Mesenchymal stem cell (in vitro differentiated cells and primary cell): ENCODE measurements at regions not wholly inside any gene's neighbourhood (a gene's known extent, or its start where the extent isn't known, plus 50 kb on each side); places are given as distances from the start of the nearest gene placed in this dataset.
A peak's percentile ranks its signal among the peaks of the same experiment; 100 is the strongest.

Source experiments
- DNase-seq: peaks from one replicate; pipeline ENCODE4 v3.0.0-alpha.2; 2013
- H2AFZ ChIP-seq: one replicate; pipeline ENCODE4 v1.6.1; 2013; ENCODE audit warnings: low read depth, mild to moderate bottlenecking, control low read depth, inconsistent platforms, low read length, moderate library complexity
- H2AK5ac ChIP-seq: 2 replicates; pipeline ENCODE4 v1.6.1; 2013; ENCODE audit warnings: low read length, moderate library complexity, mild to moderate bottlenecking, inconsistent platforms; ENCODE audit not compliant: severe bottlenecking
- H2BK120ac ChIP-seq: one replicate; pipeline ENCODE4 v1.6.1; 2013; ENCODE audit warnings: low read depth, mild to moderate bottlenecking, inconsistent platforms, low read length, moderate library complexity
- H2BK12ac ChIP-seq, 2 experiments: one replicate each; pipeline ENCODE4 v1.6.1; 2013; ENCODE audit warnings: inconsistent platforms in 2 of 2, low read length in 2 of 2, mild to moderate bottlenecking in 2 of 2, moderate library complexity in 2 of 2, control low read depth in 1 of 2
- H2BK15ac ChIP-seq: one replicate; pipeline ENCODE4 v1.6.1; 2013; ENCODE audit warnings: mild to moderate bottlenecking, low read depth, inconsistent platforms; ENCODE audit not compliant: poor library complexity, severe bottlenecking
- H2BK5ac ChIP-seq: 2 replicates; pipeline ENCODE4 v1.6.1; 2013; ENCODE audit warnings: low read depth, mild to moderate bottlenecking, low read length, control low read depth, inconsistent platforms; ENCODE audit not compliant: poor library complexity, severe bottlenecking
- H3K14ac ChIP-seq, 2 experiments: one replicate each; pipeline ENCODE4 v1.6.1; 2013; ENCODE audit warnings: inconsistent platforms in 2 of 2, low read length in 2 of 2, control low read depth in 1 of 2, mild to moderate bottlenecking in 1 of 2, moderate library complexity in 1 of 2
- H3K18ac ChIP-seq, 2 experiments: one replicate each; pipeline ENCODE4 v1.6.1; 2013; ENCODE audit warnings: inconsistent platforms in 2 of 2, low read length in 2 of 2, control low read depth in 1 of 2, low read depth in 1 of 2, mild to moderate bottlenecking in 1 of 2
- H3K23ac ChIP-seq, 2 experiments: one replicate each; pipeline ENCODE4 v1.6.1; 2013; ENCODE audit warnings: inconsistent platforms in 2 of 2, low read length in 2 of 2, mild to moderate bottlenecking in 2 of 2, moderate library complexity in 2 of 2, control low read depth in 1 of 2
- H3K27ac ChIP-seq: 2 replicates; pipeline ENCODE4 v1.5.1; 2013; ENCODE audit warnings: mild to moderate bottlenecking, moderate library complexity, low read length, control low read depth, inconsistent platforms; ENCODE audit not compliant: poor library complexity, severe bottlenecking
- H3K27me3 ChIP-seq, 2 experiments: 2 replicates each; pipeline versions ENCODE4 v1.6.1 to v1.7.0; 2013; ENCODE audit warnings: low read length in 2 of 2, mild to moderate bottlenecking in 2 of 2, moderate library complexity in 2 of 2, control low read depth in 1 of 2, inconsistent platforms in 1 of 2; ENCODE audit not compliant: control insufficient read depth in 1 of 2, insufficient read depth in 1 of 2
- H3K36me3 ChIP-seq, 2 experiments: 2 replicates each; pipeline versions ENCODE4 v1.6.1 to v1.7.0; 2013; ENCODE audit warnings: low read length in 2 of 2, control low read depth in 1 of 2, inconsistent platforms in 1 of 2, low read depth in 1 of 2, mild to moderate bottlenecking in 1 of 2; ENCODE audit not compliant: insufficient read depth in 2 of 2, control insufficient read depth in 1 of 2
- H3K4ac ChIP-seq, 2 experiments: one replicate each; pipeline ENCODE4 v1.6.1; 2013; ENCODE audit warnings: inconsistent platforms in 2 of 2, low read length in 2 of 2, mild to moderate bottlenecking in 2 of 2, moderate library complexity in 2 of 2, control low read depth in 1 of 2, low read depth in 1 of 2
- H3K4me1 ChIP-seq: 2 replicates; pipeline ENCODE4 v1.6.1; 2013; ENCODE audit warnings: low read depth, low read length, control low read depth; ENCODE audit not compliant: control insufficient read depth, insufficient read depth
- H3K4me2 ChIP-seq: 2 replicates; pipeline ENCODE4 v1.6.1; 2013; ENCODE audit warnings: low read length, mild to moderate bottlenecking, inconsistent platforms; ENCODE audit not compliant: poor library complexity, severe bottlenecking
- H3K4me3 ChIP-seq, 2 experiments: 2 replicates each; pipeline versions ENCODE4 v1.5.1 to v1.7.0; 2013; ENCODE audit warnings: low read length in 2 of 2, mild to moderate bottlenecking in 2 of 2, control low read depth in 1 of 2, low read depth in 1 of 2; ENCODE audit not compliant: insufficient read depth in 1 of 2
- H3K79me1 ChIP-seq: replicated peaks from 2 replicates; pipeline ENCODE4 v1.6.1; 2013; ENCODE audit warnings: mild to moderate bottlenecking, control low read depth, low read length, inconsistent platforms; ENCODE audit not compliant: poor library complexity, severe bottlenecking
- H3K9ac ChIP-seq: 2 replicates; pipeline ENCODE4 v1.7.0; 2013; ENCODE audit warnings: mild to moderate bottlenecking, low read length, moderate library complexity
- H3K9me3 ChIP-seq: 2 replicates; pipeline ENCODE4 v1.7.0; 2013; ENCODE audit warnings: mild to moderate bottlenecking, low read length; ENCODE audit not compliant: control insufficient read depth
- H4K8ac ChIP-seq: one replicate; pipeline ENCODE4 v1.6.1; 2013; ENCODE audit warnings: inconsistent platforms, mild to moderate bottlenecking, low read length, moderate library complexity
- H4K91ac ChIP-seq: one replicate; pipeline ENCODE4 v1.6.1; 2013; ENCODE audit warnings: mild to moderate bottlenecking, low read length, inconsistent platforms
- WGBS: methylation state at CpG from one replicate; pipeline ENCODE4 v1.1.7; 2013; ENCODE audit warnings: mixed read lengths; 5-methylcytosine and 5-hydroxymethylcytosine counted together

DNA sequence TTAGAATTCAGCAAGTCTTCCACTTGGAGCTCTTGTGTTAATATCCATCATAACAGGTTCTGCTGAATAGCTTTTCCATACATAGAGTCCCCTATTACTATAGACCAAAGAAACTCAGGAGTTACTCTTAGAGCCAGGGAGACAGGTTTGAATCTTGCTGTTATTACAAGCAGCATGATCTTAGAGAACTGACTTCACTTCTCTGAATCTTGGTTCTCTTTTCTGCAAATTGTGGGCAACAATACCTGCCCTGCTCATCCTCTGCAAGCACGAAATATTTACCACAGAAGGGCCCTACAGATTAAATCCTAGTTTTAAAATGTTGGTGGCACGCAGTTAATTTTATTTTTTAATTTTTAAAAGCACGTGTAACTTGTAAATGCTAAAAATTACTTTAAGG is 111.7 kb downstream of the TLR4 start:
- 40% methylated on average over 1 of the region's 3 CpGs for WGBS
- no peak overlapping the region for H2BK5ac ChIP-seq
- no peak overlapping the region for H3K9ac ChIP-seq
- no peak overlapping the region for H3K27ac ChIP-seq
- H3K4ac ChIP-seq: no peak overlapping the region
- H3K79me1 ChIP-seq: no peaks in the 10 kb centered on the region
- H3K4me3 ChIP-seq: no peak overlapping the region
- no peak overlapping the region for H3K14ac ChIP-seq
- H3K9me3 ChIP-seq: no peaks in the 10 kb centered on the region
- H3K23ac ChIP-seq: no peak overlapping the region
- DNase-seq: no peak
- H2AFZ ChIP-seq: no peak overlapping the region
- no peak overlapping the region for H2BK15ac ChIP-seq
- H2BK12ac ChIP-seq: no peak overlapping the region
- no peak overlapping the region for H4K91ac ChIP-seq
- H3K4me2 ChIP-seq: no peak overlapping the region
- no peaks in the 10 kb centered on the region for H3K36me3 ChIP-seq
- H2AK5ac ChIP-seq: no peak overlapping the region
- H2BK120ac ChIP-seq: no peak overlapping the region
- no peak overlapping the region for H3K18ac ChIP-seq
- no peaks in the 10 kb centered on the region for H3K27me3 ChIP-seq
- no peak overlapping the region for H4K8ac ChIP-seq
- no peaks in the 10 kb centered on the region for H3K4me1 ChIP-seq

GRCh38 chr9:117821954-117822353 is 117.8 kb downstream of the TLR4 start:
- no peak overlapping the region for H4K8ac ChIP-seq
- no peak overlapping the region for H2AFZ ChIP-seq
- H2BK12ac ChIP-seq: no peak overlapping the region
- H3K4me2 ChIP-seq: no peak overlapping the region
- no peaks in the 10 kb centered on the region for H3K4me1 ChIP-seq
- H3K27me3 ChIP-seq: no peaks in the 10 kb centered on the region
- no peaks in the 10 kb centered on the region for H3K36me3 ChIP-seq
- H2AK5ac ChIP-seq: no peak overlapping the region
- H2BK15ac ChIP-seq: no peak overlapping the region
- no peaks in the 10 kb centered on the region for H3K79me1 ChIP-seq
- no peak overlapping the region for H2BK5ac ChIP-seq
- no peak overlapping the region for H3K27ac ChIP-seq
- no peak overlapping the region for H3K23ac ChIP-seq
- DNase-seq: no peak
- WGBS: 69% methylated on average over 2 of the region's 2 CpGs
- H3K4me3 ChIP-seq: no peak overlapping the region
- H3K18ac ChIP-seq: no peak overlapping the region
- H3K14ac ChIP-seq: no peak overlapping the region
- H2BK120ac ChIP-seq: no peak overlapping the region
- H3K9ac ChIP-seq: no peak overlapping the region
- H3K4ac ChIP-seq: no peak overlapping the region
- H3K9me3 ChIP-seq: no peaks in the 10 kb centered on the region
- no peak overlapping the region for H4K91ac ChIP-seq

GRCh38 chr9:117823576-117823975 is 119.4 kb downstream of the TLR4 start:
- Histone ChIP-seq H4K8ac (no peak overlapping the region), H3K14ac (no peak overlapping the region), H3K36me3 (no peaks in the 10 kb centered on the region), H2BK120ac (no peak overlapping the region), H3K9me3 (no peaks in the 10 kb centered on the region), H3K4ac (no peak overlapping the region), H3K27ac (no peak overlapping the region), H3K4me2 (no peak overlapping the region), H3K4me1 (peaks cover 5% of the 10 kb centered on the region), H3K23ac (no peak overlapping the region), H3K18ac (no peak overlapping the region), H3K79me1 (no peaks in the 10 kb centered on the region), H3K27me3 (no peaks in the 10 kb centered on the region), H3K4me3 (no peak overlapping the region), H2AFZ (no peak overlapping the region), H2BK5ac (no peak overlapping the region), H2AK5ac (no peak overlapping the region), H2BK12ac (no peak overlapping the region), H2BK15ac (no peak overlapping the region), H3K9ac (no peak overlapping the region), H4K91ac (no peak overlapping the region)
- peak; percentile 63 for DNase-seq

- Histone ChIP-seq H3K18ac (no peak overlapping the region), H3K9ac (no peak overlapping the region), H3K4me3 (no peak overlapping the region), H3K9me3 (no peaks in the 10 kb centered on the region), H3K23ac (no peak overlapping the region), H3K27ac (no peak overlapping the region), H2BK5ac (no peak overlapping the region), H2BK120ac (no peak overlapping the region), H2AK5ac (no peak overlapping the region), H2BK15ac (no peak overlapping the region), H2BK12ac (no peak overlapping the region), H3K4ac (no peak overlapping the region), H3K4me1 (peaks cover 10% of the 10 kb centered on the region), H4K8ac (no peak overlapping the region), H3K14ac (no peak overlapping the region), H3K36me3 (no peaks in the 10 kb centered on the region), H4K91ac (no peak overlapping the region), H3K4me2 (no peak overlapping the region), H2AFZ (no peak overlapping the region), H3K79me1 (no peaks in the 10 kb centered on the region), H3K27me3 (no peaks in the 10 kb centered on the region)
- 63% methylated on average over 3 of the region's 4 CpGs for WGBS
- no peak for DNase-seq
Measured at GRCh38 chr9:117825609-117826347, 121.6 kb downstream of the TLR4 start.
